Endothelial cell (in vitro differentiated cells): ENCODE measurements at regions not wholly inside any gene's neighbourhood (a gene's known extent, or its start where the extent isn't known, plus 50 kb on each side); places are given as distances from the start of the nearest gene placed in this dataset.

ENCODE experiments used
- DNase-seq: peaks from one replicate; pipeline ENCODE4 v3.0.0; 2021; ENCODE audit warnings: low spot score
- H3K27ac Mint-ChIP-seq: one replicate; pipeline ENCODE4 v1.8.0; 2021; ENCODE audit warnings: mixed read lengths, inconsistent platforms; ENCODE audit not compliant: unreplicated experiment
- H3K27me3 Mint-ChIP-seq: one replicate; pipeline ENCODE4 v1.8.0; 2021; ENCODE audit warnings: mild to moderate bottlenecking, moderate library complexity, mixed read lengths, inconsistent platforms; ENCODE audit not compliant: unreplicated experiment
- H3K36me3 Mint-ChIP-seq: one replicate; pipeline ENCODE4 v1.8.0; 2021; ENCODE audit warnings: mild to moderate bottlenecking, low read depth, mixed read lengths, inconsistent platforms; ENCODE audit not compliant: unreplicated experiment
- H3K4me1 Mint-ChIP-seq: one replicate; pipeline ENCODE4 v1.8.0; 2021; ENCODE audit warnings: mild to moderate bottlenecking, mixed read lengths, inconsistent platforms; ENCODE audit not compliant: unreplicated experiment
- H3K4me3 Mint-ChIP-seq: one replicate; pipeline ENCODE4 v1.8.0; 2021; ENCODE audit warnings: mild to moderate bottlenecking, mixed read lengths, inconsistent platforms; ENCODE audit not compliant: unreplicated experiment
- H3K9me3 Mint-ChIP-seq: one replicate; pipeline ENCODE4 v1.8.0; 2021; ENCODE audit warnings: mixed read lengths, inconsistent platforms; ENCODE audit not compliant: unreplicated experiment
- TF ChIP-seq, protein P1 (sequence below): fragments of 200-600 bp; sonication (generic); IDR thresholded peaks from one replicate; pipeline ENCODE4 v1.5.0; 2021; ENCODE audit warnings: antibody characterized with exemption; ENCODE audit not compliant: unreplicated experiment

DNA sequence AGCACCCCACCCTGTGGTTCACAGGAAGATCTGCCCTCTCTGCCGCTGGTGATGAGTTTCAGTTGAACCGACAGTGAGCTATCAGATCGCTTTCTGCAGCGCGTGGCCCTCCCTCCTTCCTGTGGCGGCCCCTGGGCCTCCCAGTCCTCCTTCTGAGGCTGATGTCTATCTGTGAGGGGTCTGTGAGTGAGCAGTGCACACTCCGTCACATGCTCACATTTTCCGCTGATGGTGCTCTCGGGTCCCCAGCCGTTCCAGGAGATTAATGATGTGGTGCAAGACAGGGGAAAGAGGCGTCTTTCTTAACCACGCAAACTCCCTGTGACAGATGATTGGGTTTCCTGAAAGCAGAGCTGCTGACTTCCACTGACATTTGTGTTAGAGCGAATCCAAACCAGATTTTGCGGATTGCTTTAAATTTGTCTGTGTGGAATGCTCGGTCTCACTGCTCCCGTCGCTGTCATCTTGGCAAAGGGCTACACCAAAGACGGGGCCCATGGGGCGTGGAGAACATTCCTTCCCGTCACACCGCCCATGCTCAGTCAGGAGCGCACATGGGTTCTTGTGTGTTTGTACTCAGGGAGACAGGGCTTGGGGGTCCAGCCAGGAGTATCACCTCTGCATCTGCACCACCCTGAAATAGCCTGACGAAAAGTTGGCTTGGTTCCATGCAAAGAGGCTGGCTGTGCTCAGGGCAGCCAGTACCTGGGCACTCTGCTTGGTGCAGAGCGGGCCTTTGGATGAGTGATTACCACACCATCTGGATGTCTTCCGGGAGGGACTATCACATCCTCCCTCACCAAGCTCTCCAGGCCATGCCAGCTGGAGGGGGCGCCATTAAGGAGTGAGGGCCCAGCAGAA is 154.7 kb upstream of the HS6ST1 start:
- no peak for DNase-seq
- no peak overlapping the region for H3K4me3 Mint-ChIP-seq
- TF ChIP-seq, protein P1, sequence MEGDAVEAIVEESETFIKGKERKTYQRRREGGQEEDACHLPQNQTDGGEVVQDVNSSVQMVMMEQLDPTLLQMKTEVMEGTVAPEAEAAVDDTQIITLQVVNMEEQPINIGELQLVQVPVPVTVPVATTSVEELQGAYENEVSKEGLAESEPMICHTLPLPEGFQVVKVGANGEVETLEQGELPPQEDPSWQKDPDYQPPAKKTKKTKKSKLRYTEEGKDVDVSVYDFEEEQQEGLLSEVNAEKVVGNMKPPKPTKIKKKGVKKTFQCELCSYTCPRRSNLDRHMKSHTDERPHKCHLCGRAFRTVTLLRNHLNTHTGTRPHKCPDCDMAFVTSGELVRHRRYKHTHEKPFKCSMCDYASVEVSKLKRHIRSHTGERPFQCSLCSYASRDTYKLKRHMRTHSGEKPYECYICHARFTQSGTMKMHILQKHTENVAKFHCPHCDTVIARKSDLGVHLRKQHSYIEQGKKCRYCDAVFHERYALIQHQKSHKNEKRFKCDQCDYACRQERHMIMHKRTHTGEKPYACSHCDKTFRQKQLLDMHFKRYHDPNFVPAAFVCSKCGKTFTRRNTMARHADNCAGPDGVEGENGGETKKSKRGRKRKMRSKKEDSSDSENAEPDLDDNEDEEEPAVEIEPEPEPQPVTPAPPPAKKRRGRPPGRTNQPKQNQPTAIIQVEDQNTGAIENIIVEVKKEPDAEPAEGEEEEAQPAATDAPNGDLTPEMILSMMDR = no peak

DNA sequence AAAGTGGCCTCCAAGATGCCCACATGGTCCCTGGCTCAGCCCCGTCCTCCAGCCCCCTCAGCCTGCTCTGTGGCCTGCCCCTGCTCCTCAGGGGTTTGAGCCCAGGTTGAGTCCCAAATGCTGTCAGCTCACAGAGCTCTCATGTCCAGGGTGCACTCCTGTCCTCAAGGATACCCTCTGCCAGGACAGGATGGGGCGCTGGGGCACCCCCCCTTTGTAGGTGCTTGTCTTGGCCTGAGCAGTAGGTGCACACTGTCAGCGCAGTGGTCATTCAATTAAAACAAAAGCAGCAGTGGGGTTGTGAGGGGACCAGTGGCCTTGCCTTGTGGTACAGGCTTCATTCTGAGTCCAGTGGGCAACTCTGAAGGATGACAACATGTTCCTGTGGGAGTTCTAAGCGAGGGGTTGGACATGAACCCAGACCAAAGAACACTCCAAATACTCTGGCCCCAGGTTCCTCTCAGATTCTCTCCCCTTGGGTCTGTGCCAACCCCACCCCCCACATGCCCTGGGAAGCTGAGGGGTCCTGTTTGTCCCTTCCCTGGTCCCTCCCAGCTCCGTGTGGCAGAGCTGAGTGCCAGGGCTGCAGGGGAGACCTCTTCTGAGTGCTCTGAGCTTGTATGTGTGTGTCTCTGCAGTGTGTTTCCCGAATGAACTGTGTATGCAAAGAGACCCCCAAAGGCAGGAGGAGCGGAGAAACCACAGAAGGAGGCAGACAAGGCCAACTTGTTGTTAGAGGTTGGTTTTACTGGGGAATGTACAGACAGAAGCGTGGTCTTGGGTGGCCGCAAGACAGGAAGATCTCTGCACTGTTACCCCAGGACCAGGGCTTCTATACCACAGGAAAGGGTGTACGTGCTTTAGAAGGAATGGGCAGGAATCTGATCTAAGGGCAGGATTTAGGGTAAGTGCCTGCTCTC is 155.6 kb upstream of the HS6ST1 start:
- no peaks in the 10 kb centered on the region for H3K4me1 Mint-ChIP-seq
- no peak overlapping the region for H3K4me3 Mint-ChIP-seq
- TF ChIP-seq, protein P1 = no peak
- H3K27me3 Mint-ChIP-seq = peaks cover 8% of the 10 kb centered on the region
- no peak overlapping the region for H3K27ac Mint-ChIP-seq
- H3K36me3 Mint-ChIP-seq = no peaks in the 10 kb centered on the region
- peaks cover 5% of the 10 kb centered on the region for H3K9me3 Mint-ChIP-seq
- no peak for DNase-seq

More for the DNA sequence above, 154.7 kb upstream of the HS6ST1 start:
- Mint-ChIP-seq H3K9me3 (peaks cover 5% of the 10 kb centered on the region), H3K4me1 (no peaks in the 10 kb centered on the region), H3K27ac (no peak overlapping the region), H3K36me3 (peaks cover 7% of the 10 kb centered on the region), H3K27me3 (peaks cover 10% of the 10 kb centered on the region)

DNA sequence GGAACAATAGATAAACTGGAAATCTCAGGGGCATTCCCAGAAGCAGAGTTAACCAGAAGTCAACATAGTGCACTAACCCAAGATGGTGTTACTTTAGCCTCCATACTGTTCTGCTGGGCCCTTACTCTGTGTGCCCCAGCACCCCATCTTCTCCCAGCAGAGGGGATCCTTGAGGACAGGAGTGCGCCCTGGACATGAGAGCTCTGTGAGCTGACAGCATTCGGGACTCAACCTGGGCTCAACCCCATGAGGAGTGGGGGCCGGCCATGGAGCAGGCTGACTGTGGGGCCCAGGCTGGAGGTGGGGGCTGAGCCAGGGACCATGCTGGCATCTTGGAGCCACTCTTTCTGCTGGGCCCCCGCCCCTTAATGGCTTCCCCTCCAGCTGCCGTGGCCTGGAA is 156.3 kb upstream of the HS6ST1 start:
- peaks cover 4% of the 10 kb centered on the region for H3K9me3 Mint-ChIP-seq
- H3K4me3 Mint-ChIP-seq = no peak overlapping the region
- TF ChIP-seq, protein P1 = no peak
- H3K4me1 Mint-ChIP-seq = no peaks in the 10 kb centered on the region
- peaks cover 8% of the 10 kb centered on the region for H3K27me3 Mint-ChIP-seq
- no peak for DNase-seq
- no peak overlapping the region for H3K27ac Mint-ChIP-seq
- H3K36me3 Mint-ChIP-seq = no peaks in the 10 kb centered on the region

DNA sequence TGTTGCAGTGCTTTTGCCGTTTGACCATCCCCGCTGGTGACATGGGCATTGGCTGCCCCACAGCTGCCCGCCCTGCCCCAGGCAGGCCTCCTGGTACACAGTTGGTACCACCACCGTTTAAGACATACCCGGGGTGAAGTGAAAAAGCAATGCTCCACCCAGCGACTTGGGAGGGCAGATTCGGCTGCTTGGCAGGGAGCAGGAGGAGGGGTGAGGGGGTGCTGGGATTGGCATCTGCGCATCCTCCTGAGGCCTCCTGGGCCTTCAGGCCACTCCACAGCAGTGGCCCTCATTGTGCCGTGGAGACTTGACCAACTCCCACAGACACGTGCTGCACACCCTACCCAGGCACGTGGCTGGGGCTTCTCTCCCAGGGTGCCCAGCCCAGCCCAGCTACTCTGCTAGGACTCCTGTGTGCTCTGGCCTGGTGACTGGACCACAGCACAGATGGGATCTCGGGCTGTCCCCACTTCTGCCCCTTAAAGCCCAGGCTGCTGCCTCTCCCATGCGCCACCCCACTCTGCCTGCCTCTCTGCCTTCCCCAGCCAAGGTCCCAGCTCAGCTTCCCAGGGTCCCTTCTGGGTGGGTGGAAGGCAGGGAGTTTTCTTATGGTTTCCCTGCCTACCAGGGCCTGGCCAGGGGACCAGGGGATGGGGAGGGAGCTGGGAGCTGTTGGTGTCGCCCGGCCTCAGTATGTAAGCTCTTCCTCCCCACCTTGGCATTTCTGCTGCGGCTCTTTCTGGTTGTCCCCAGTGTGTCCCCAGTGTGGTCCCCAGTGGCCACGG is 157.0 kb upstream of the HS6ST1 start:
- Mint-ChIP-seq H3K4me3 (no peak overlapping the region), H3K9me3 (no peaks in the 10 kb centered on the region), H3K4me1 (no peaks in the 10 kb centered on the region), H3K36me3 (no peaks in the 10 kb centered on the region), H3K27ac (no peak overlapping the region), H3K27me3 (peaks cover 8% of the 10 kb centered on the region)
- no peak for DNase-seq
- TF ChIP-seq, protein P1 = no peak
